ENCODE measurements at regions not wholly inside any gene's neighbourhood (a gene's known extent, or its start where the extent isn't known, plus 50 kb on each side); places are given as distances from the start of the nearest gene placed in this dataset.

GRCh38 chr10:121216721-121217181 lies 365.6 kb downstream of the WDR11 start:
- H3K27me3 Mint-ChIP-seq (ENCODE audit: insufficient read depth, low read depth, poor library complexity): no peaks in the 10 kb centered on the region
- no peaks in the 10 kb centered on the region for H3K9me3 Mint-ChIP-seq
- H3K27ac Mint-ChIP-seq: no peak overlapping the region
- Histone ChIP-seq H3K4me1 (ENCODE audit: insufficient read depth) (0 out of 2 replicates have a peak, but pooled peaks cover under 1% of the 10 kb centered on the region), H3K36me3 (ENCODE audit: insufficient read depth) (no peaks in the 10 kb centered on the region), H3K27ac (ENCODE audit: low read depth) (no peak overlapping the region), H3K4me2 (no peak overlapping the region), H3F3A (replicated peaks; ENCODE audit: low read depth) (no peaks in the 10 kb centered on the region), H2AFZ (no peak overlapping the region), H3K79me2 (replicated peaks; ENCODE audit: insufficient read depth) (no peaks in the 10 kb centered on the region), H3K27me3 (ENCODE audit: insufficient read depth) (no peaks in the 10 kb centered on the region), H4K20me1 (replicated peaks; ENCODE audit: insufficient read depth) (no peaks in the 10 kb centered on the region), H3K4me3 (no peak overlapping the region), H3K9me2 (ENCODE audit: insufficient read depth) (peaks cover 5% of the 10 kb centered on the region; the same call in 1 of the 2 replicates)
- ATAC-seq (no peak), DNase-seq (ENCODE audit: low spot score) (no peak)
- H3K4me1 Mint-ChIP-seq: peaks cover 6% of the 10 kb centered on the region
- no peaks in the 10 kb centered on the region for H3K36me3 Mint-ChIP-seq (ENCODE audit: low read depth)
- no peak overlapping the region for H3K4me3 Mint-ChIP-seq
- TF ChIP-seq STAT1 (IDR thresholded peaks at IDR 0.05; ENCODE audit: unreplicated experiment) (no peak), EZH2 (IDR thresholded peaks at IDR 0.05; ENCODE audit: low read depth, unreplicated experiment) (no peak), JUNB (IDR thresholded peaks at IDR 0.05; ENCODE audit: unreplicated experiment) (no peak), POLR2AphosphoS5 (IDR thresholded peaks at IDR 0.05; ENCODE audit: low read depth) (no peak), EZH2phosphoT487 (IDR thresholded peaks at IDR 0.05; ENCODE audit: unreplicated experiment) (no peak), ZNF114 (CRISPR knock-in tag; IDR thresholded peaks at IDR 0.05) (no peak), NANOG (IDR thresholded peaks at IDR 0.05; ENCODE audit: borderline replicate concordance) (no peak), REST (IDR thresholded peaks at IDR 0.05; ENCODE audit: unreplicated experiment) (no peak), ETS1 (IDR thresholded peaks at IDR 0.05) (no peak), ZNF331 (CRISPR knock-in tag; IDR thresholded peaks at IDR 0.05; ENCODE audit: low read depth) (no peak), CREB1 (CRISPR knock-in tag; IDR thresholded peaks at IDR 0.05; ENCODE audit: low read depth) (no peak), CTCF (conservative IDR thresholded peaks at IDR 0.05; ENCODE audit: low read depth in 2 of 2) (no peak), ZNF462 (CRISPR knock-in tag; IDR thresholded peaks at IDR 0.05) (no peak)

Measured in GM23338 (cell line).